IMR-90 (cell line): ENCODE measurements at regions not wholly inside any gene's neighbourhood (a gene's known extent, or its start where the extent isn't known, plus 50 kb on each side); places are given as distances from the start of the nearest gene placed in this dataset.

Experiments
- ATAC-seq: fragments of 200-7000 bp; cut with Tn5 transposase; 2 replicates; pipeline ENCODE4 v1.9.1; 2020; ENCODE audit warnings: low read depth, mild to moderate bottlenecking, moderate library complexity
- BruUV-seq: library from RNA; stranded (reverse); fragments of 400-500 nt; replicated peaks from 2 replicates; lab custom pipeline; 2021; lab: Mats Ljungman, UMichigan
- CTCF ChIA-PET: fragments of 300-600 bp; formaldehyde crosslinking; extraction: SDS; loops from one replicate; lab custom pipeline; 2021; ENCODE audit warnings: antibody characterized with exemption; lab: Yijun Ruan, JAX
- POLR2A ChIA-PET: fragments of 300-600 bp; sonication (Branson Sonifier 250); formaldehyde crosslinking; loops from one replicate; lab custom pipeline; 2022; ENCODE audit warnings: antibody characterized with exemption; ENCODE audit not compliant: unreplicated experiment; lab: Charles Lee
- DNase-seq: peaks from one replicate; pipeline ENCODE4 v3.0.0; 2013
- H2AFZ ChIP-seq: replicated peaks from 2 replicates; pipeline ENCODE3; 2013; ENCODE audit warnings: low read length, mild to moderate bottlenecking; ENCODE audit not compliant: poor library complexity
- H2AK5ac ChIP-seq: 2 replicates; pipeline ENCODE4 v1.6.1; 2013; ENCODE audit warnings: low read depth, low read length, inconsistent platforms
- H2AK9ac ChIP-seq: replicated peaks from 2 replicates; pipeline ENCODE3; 2013; ENCODE audit warnings: mild to moderate bottlenecking, low read depth, low read length, moderate library complexity; ENCODE audit not compliant: poor library complexity
- H2BK120ac ChIP-seq: 2 replicates; pipeline ENCODE4 v1.6.1; 2013; ENCODE audit warnings: low read depth, low read length, inconsistent platforms
- H2BK15ac ChIP-seq: 3 replicates; pipeline ENCODE4 v1.6.1; 2013; ENCODE audit warnings: low read depth, low read length, inconsistent platforms
- H2BK20ac ChIP-seq: 2 replicates; pipeline ENCODE4 v1.6.1; 2013; ENCODE audit warnings: low read depth, mild to moderate bottlenecking, inconsistent platforms, low read length, moderate library complexity
- H2BK5ac ChIP-seq: 2 replicates; pipeline ENCODE4 v1.6.1; 2013; ENCODE audit warnings: mild to moderate bottlenecking, low read depth, low read length, inconsistent platforms; ENCODE audit not compliant: poor library complexity, severe bottlenecking
- H3K14ac ChIP-seq: replicated peaks from 2 replicates; pipeline ENCODE4 v1.6.1; 2013; ENCODE audit warnings: low read depth, low read length, inconsistent platforms
- H3K18ac ChIP-seq: 2 replicates; pipeline ENCODE4 v1.6.1; 2013; ENCODE audit warnings: low read depth, low read length, control low read depth
- H3K23ac ChIP-seq: 2 replicates; pipeline ENCODE4 v1.6.1; 2013; ENCODE audit warnings: low read depth, low read length, inconsistent platforms
- H3K27ac ChIP-seq: 2 replicates; pipeline ENCODE4 v1.5.1; 2013; ENCODE audit warnings: mild to moderate bottlenecking, control low read depth, low read length; ENCODE audit not compliant: insufficient read depth
- H3K27me3 ChIP-seq: 2 replicates; pipeline ENCODE4 v1.6.1; 2013; ENCODE audit warnings: low read length; ENCODE audit not compliant: control insufficient read depth, insufficient read depth
- H3K36me3 ChIP-seq: 2 replicates; pipeline ENCODE4 v1.6.1; 2013; ENCODE audit warnings: low read length, mixed read lengths; ENCODE audit not compliant: control insufficient read depth, insufficient read depth
- H3K4ac ChIP-seq: 2 replicates; pipeline ENCODE4 v1.6.1; 2013; ENCODE audit warnings: low read depth, low read length, inconsistent platforms
- H3K4me1 ChIP-seq: 2 replicates; pipeline ENCODE4 v1.6.1; 2013; ENCODE audit warnings: low read length, mixed read lengths; ENCODE audit not compliant: control insufficient read depth, insufficient read depth
- H3K4me2 ChIP-seq: 2 replicates; pipeline ENCODE4 v1.6.1; 2013; ENCODE audit warnings: low read depth, mild to moderate bottlenecking, control low read depth, low read length, moderate library complexity
- H3K4me3 ChIP-seq: 2 replicates; pipeline ENCODE4 v1.5.1; 2013; ENCODE audit warnings: low read depth, mild to moderate bottlenecking, control low read depth, low read length, moderate library complexity; ENCODE audit not compliant: insufficient read depth
- H3K56ac ChIP-seq: 2 replicates; pipeline ENCODE4 v1.6.1; 2013; ENCODE audit warnings: low read length, inconsistent platforms; ENCODE audit not compliant: insufficient read depth; ENCODE audit errors: extremely low read depth
- H3K79me1 ChIP-seq, 2 experiments: 2 replicates each; pipeline ENCODE4 v1.6.1; 2013; ENCODE audit warnings: low read length in 2 of 2, inconsistent platforms in 1 of 2, low read depth in 1 of 2
- H3K9ac ChIP-seq: 2 replicates; pipeline ENCODE4 v1.6.1; 2013; ENCODE audit warnings: low read depth, low read length, control low read depth
- H3K9me1 ChIP-seq: 2 replicates; pipeline ENCODE4 v1.6.1; 2013; ENCODE audit warnings: low read length, inconsistent platforms; ENCODE audit not compliant: insufficient read depth
- H3K9me3 ChIP-seq: 2 replicates; pipeline ENCODE4 v1.6.1; 2013; ENCODE audit warnings: low read length; ENCODE audit not compliant: control insufficient read depth, insufficient read depth
- H4K20me1 ChIP-seq: 2 replicates; pipeline ENCODE4 v1.6.1; 2013; ENCODE audit warnings: low read length, inconsistent platforms; ENCODE audit not compliant: insufficient read depth
- H4K5ac ChIP-seq: 2 replicates; pipeline ENCODE4 v1.6.1; 2013; ENCODE audit warnings: mild to moderate bottlenecking, low read depth, low read length, control low read depth
- H4K8ac ChIP-seq, 2 experiments: 2 replicates each; pipeline ENCODE4 v1.6.1; 2013; ENCODE audit warnings: low read depth in 2 of 2, low read length in 2 of 2, control low read depth in 1 of 2, inconsistent platforms in 1 of 2
- H4K91ac ChIP-seq: 2 replicates; pipeline ENCODE4 v1.6.1; 2013; ENCODE audit warnings: low read depth, low read length, inconsistent platforms; ENCODE audit not compliant: insufficient read depth
- CEBPB ChIP-seq: IDR thresholded peaks from 2 replicates; pipeline ENCODE4 v1.6.1; 2012; ENCODE audit warnings: low read depth, low read length, improper control_type of control experiment
- CHD1 ChIP-seq: IDR thresholded peaks from 2 replicates; pipeline ENCODE4 v1.6.1; 2012; ENCODE audit warnings: low read depth, low read length, improper control_type of control experiment
- RAD21 ChIP-seq: IDR thresholded peaks from 2 replicates; pipeline ENCODE4 v1.6.1; 2012; ENCODE audit warnings: low read length, improper control_type of control experiment
- WGBS, 2 experiments: methylation state at CpG; one replicate each; pipeline versions ENCODE4 v1.1.5 to v1.1.7; 2013; ENCODE audit warnings: missing lambda C conversion rate in 2 of 2; ENCODE audit not compliant: insufficient read length in 1 of 2; ENCODE audit errors: extremely low coverage in 2 of 2; 5-methylcytosine and 5-hydroxymethylcytosine counted together
- dilution Hi-C: fragments of 300-500 bp; cut with HindIII; formaldehyde crosslinking; loops from one replicate; pipeline ENCODE4 v1.14.3; 2018; ENCODE audit warnings: low sequenced_read_pairs; ENCODE audit not compliant: unreplicated experiment
- in situ Hi-C: fragments of 300-500 bp; cut with MboI; formaldehyde crosslinking; loops from 3 replicates; pipeline ENCODE4 v1.14.3; 2019; ENCODE audit warnings: low sequenced_read_pairs, inconsistent platforms, mixed read lengths
- intact Hi-C: fragments of 100-400 bp; cut with micrococcal nuclease; formaldehyde crosslinking; loops from 2 replicates; pipeline ENCODE4 v1.10.0; 2022

- TF ChIP-seq CEBPB (no peak), RAD21 (no peak), CHD1 (no peak)
- no peak overlapping the region for H2AFZ ChIP-seq
- no peak overlapping the region for H2AK5ac ChIP-seq
- H3K4ac ChIP-seq, result no peak overlapping the region
- H3K18ac ChIP-seq, result no peak overlapping the region
- no peak overlapping the region for H2BK5ac ChIP-seq
- H3K9ac ChIP-seq, result no peak overlapping the region
- BruUV-seq, result no TSS peak
- intact Hi-C loops, result no loop called here
- no peak overlapping the region for H3K23ac ChIP-seq
- CTCF ChIA-PET, result no interaction called here
- no peaks in the 10 kb centered on the region for H3K79me1 ChIP-seq
- no peak overlapping the region for H2BK20ac ChIP-seq
- H3K9me1 ChIP-seq, result no peaks in the 10 kb centered on the region
- no peaks in the 10 kb centered on the region for H3K9me3 ChIP-seq
- no peak overlapping the region for H4K5ac ChIP-seq
- WGBS, 2 experiments, result no CpG with 5 or more reads among the region's 11 CpGs
- dilution Hi-C loops, result no loop called here
- H4K91ac ChIP-seq, result no peak overlapping the region
- ATAC-seq (no peak), DNase-seq (no peak)
- no peak overlapping the region for H3K27ac ChIP-seq
- H3K4me2 ChIP-seq, result no peak overlapping the region
- no peak overlapping the region for H4K8ac ChIP-seq
- H3K56ac ChIP-seq, result no peak overlapping the region
- H3K14ac ChIP-seq, result no peak overlapping the region
- H3K27me3 ChIP-seq, result peaks cover 79% of the 10 kb centered on the region
- no peak overlapping the region for H2BK120ac ChIP-seq
- no peak overlapping the region for H3K4me3 ChIP-seq
- no peaks in the 10 kb centered on the region for H4K20me1 ChIP-seq
- no peaks in the 10 kb centered on the region for H3K4me1 ChIP-seq
- in situ Hi-C loops, result no loop called here
- H2BK15ac ChIP-seq, result no peak overlapping the region
- POLR2A ChIA-PET, result no interaction called here
- no peaks in the 10 kb centered on the region for H3K36me3 ChIP-seq
- H2AK9ac ChIP-seq, result no peak overlapping the region
Measured at GRCh38 chr11:119529063-119529845, 106.3 kb upstream of the THY1 start.
